AG04450 (cell line): ENCODE measurements at regions not wholly inside any gene's neighbourhood (a gene's known extent, or its start where the extent isn't known, plus 50 kb on each side); places are given as distances from the start of the nearest gene placed in this dataset.

ENCODE experiments used
- CTCF ChIA-PET: fragments of 300-600, 350-600 bp; formaldehyde crosslinking; extraction: SDS; loops from one replicate; lab custom pipeline; 2022; ENCODE audit warnings: antibody characterized with exemption, inconsistent platforms; lab: Charles Lee
- POLR2A ChIA-PET: fragments of 350-600 bp; formaldehyde crosslinking; extraction: SDS; loops from one replicate; lab custom pipeline; 2021; ENCODE audit warnings: antibody characterized with exemption, inconsistent platforms; lab: Yijun Ruan, JAX
- DNase-seq: peaks from one replicate; pipeline ENCODE4 v3.0.0-alpha.2; 2011; ENCODE audit warnings: low read depth, low spot score
- H3K27ac ChIP-seq: one replicate; pipeline ENCODE4 v1.5.1; 2012; ENCODE audit warnings: low read depth, low read length, control low read depth
- H3K27me3 ChIP-seq: one replicate; pipeline ENCODE4 v1.6.0; 2012; ENCODE audit warnings: low read length; ENCODE audit not compliant: control insufficient read depth, insufficient read depth
- H3K4me3 ChIP-seq: 2 replicates; pipeline ENCODE4 v1.5.1; 2011; ENCODE audit warnings: mild to moderate bottlenecking, low read depth, low read length, control low read depth
- H3K9me3 ChIP-seq: 2 replicates; pipeline ENCODE4 v1.5.1; 2012; ENCODE audit warnings: low read length; ENCODE audit not compliant: control insufficient read depth, insufficient read depth
- TF ChIP-seq, protein P1 (sequence below): IDR thresholded peaks from 2 replicates; pipeline ENCODE4 v1.5.1; 2011; ENCODE audit warnings: low read depth, low read length, control low read depth, inconsistent platforms

DNA sequence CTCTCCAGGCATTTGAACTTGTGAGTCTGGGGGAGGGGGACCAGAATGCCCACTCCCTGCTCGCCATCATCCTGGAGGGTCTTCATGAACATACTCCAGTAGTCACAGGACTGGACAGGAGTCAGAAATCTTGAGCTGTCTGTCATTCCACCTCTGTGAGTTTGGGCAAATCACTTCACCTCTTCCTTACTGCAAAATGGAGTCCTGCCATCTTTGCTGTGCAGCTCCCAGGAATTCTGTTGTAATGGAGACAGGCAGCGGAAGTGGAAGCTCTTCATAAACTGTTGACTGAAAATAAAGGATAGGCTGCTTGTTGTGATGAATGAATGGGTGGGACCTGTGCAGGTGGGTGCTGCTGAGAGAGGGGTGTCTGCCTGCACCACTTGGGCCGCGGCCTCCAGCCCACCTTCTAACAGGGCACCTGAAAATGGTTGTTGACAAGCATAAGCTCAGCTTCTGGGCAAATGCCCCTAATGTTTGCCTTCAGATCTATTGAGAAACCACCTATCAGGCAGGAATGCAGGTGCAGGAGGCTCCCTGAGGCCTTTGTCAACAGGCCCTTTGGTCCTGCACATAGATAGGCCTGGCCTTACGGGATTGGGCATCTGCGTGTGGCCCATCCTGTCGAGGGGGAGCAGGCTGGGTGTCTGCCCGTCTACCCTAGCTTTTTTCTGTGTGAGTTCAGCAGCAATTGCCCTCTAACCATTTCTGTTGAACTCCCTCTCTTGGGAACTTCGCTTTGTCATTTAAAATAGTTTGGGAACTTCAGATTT is 321.0 kb downstream of the RPS6KC1 start:
- CTCF ChIA-PET = interaction anchor here (1.3 to 1.7 kb wide), 3 partner anchors 31 to 751 kb away, joined by 3 to 10 read pairs (median 7); no protein-coding TSS in a partner anchor
- H3K27ac ChIP-seq = no peak overlapping the region
- TF ChIP-seq, protein P1, sequence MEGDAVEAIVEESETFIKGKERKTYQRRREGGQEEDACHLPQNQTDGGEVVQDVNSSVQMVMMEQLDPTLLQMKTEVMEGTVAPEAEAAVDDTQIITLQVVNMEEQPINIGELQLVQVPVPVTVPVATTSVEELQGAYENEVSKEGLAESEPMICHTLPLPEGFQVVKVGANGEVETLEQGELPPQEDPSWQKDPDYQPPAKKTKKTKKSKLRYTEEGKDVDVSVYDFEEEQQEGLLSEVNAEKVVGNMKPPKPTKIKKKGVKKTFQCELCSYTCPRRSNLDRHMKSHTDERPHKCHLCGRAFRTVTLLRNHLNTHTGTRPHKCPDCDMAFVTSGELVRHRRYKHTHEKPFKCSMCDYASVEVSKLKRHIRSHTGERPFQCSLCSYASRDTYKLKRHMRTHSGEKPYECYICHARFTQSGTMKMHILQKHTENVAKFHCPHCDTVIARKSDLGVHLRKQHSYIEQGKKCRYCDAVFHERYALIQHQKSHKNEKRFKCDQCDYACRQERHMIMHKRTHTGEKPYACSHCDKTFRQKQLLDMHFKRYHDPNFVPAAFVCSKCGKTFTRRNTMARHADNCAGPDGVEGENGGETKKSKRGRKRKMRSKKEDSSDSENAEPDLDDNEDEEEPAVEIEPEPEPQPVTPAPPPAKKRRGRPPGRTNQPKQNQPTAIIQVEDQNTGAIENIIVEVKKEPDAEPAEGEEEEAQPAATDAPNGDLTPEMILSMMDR = no peak
- no peaks in the 10 kb centered on the region for H3K27me3 ChIP-seq
- no peak overlapping the region for H3K4me3 ChIP-seq
- POLR2A ChIA-PET = no interaction called here
- H3K9me3 ChIP-seq = no peaks in the 10 kb centered on the region
- DNase-seq = no peak

DNA sequence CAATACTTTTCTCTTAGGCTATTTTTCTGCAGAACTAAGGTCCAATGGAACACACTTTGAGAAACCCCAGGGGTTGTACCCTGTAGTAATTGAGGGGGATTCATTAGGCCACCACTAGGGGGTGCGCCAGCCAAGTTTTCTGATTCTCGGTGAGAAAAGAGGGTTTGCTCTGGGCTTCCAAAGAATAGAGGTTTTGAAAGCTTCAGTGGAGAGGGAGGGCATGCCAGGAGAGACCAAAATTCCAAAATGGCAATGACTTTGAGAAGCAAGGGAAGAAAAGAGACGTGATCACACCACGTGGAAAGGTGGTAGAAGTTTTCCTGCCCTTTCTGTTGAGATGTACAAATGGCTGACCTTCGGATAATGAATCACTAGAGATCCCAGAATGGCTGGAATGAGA is 323.3 kb downstream of the RPS6KC1 start:
- no peaks in the 10 kb centered on the region for H3K9me3 ChIP-seq
- CTCF ChIA-PET = interaction anchor here (0.6 to 1.8 kb wide), 13 partner anchors 9 to 750 kb away, joined by 3 to 15 read pairs (median 3); no protein-coding TSS in a partner anchor
- DNase-seq = no peak
- no peak overlapping the region for H3K27ac ChIP-seq
- no peak overlapping the region for H3K4me3 ChIP-seq
- TF ChIP-seq, protein P1 = peak; percentile 93
- H3K27me3 ChIP-seq = no peaks in the 10 kb centered on the region
- POLR2A ChIA-PET = no interaction called here

DNA sequence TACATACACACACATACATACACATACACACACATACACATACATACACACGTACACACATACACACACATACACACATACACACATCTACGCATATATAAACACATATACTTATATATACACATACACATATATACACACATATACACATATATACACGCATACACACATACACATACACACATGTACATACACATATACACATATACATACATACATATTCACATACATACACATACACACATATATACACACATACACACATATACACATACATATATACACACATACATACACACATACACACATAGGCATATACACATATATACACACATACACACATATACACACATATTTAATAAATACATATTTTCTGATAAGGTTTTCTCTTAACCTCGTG is 324.0 kb downstream of the RPS6KC1 start:
- no peak overlapping the region for H3K27ac ChIP-seq
- POLR2A ChIA-PET = no interaction called here
- CTCF ChIA-PET = interaction anchor here (0.6 to 1.8 kb wide), 13 partner anchors 10 to 749 kb away, joined by 3 to 15 read pairs (median 3); no protein-coding TSS in a partner anchor
- TF ChIP-seq, protein P1 = no peak
- H3K27me3 ChIP-seq = no peaks in the 10 kb centered on the region
- no peak for DNase-seq
- no peaks in the 10 kb centered on the region for H3K9me3 ChIP-seq
- H3K4me3 ChIP-seq = no peak overlapping the region

DNA sequence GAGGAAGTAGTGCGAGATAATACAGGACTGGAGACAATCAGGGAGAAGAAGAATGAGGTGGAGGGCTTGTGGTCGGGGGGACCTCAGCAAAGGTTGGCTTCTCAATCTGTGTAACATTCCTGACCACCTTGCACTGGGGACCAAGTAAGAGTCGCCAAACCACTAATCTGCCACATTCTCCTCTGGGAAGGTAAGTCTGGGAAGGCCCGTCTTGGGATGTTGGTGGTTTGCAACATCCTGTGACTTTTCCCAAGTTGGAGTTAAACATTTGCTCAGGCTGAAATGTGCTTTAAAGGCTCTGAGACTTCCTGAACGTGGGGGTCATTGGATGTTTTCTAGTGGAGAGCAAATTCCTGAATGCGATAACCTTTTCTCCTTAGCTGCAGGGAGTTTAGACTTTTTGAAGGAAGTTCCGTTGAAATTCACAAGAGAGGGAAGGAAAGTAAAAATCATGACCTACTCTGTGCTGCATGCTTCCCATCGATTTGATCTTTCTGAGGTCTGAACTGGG is 325.9 kb downstream of the RPS6KC1 start:
- ChIA-PET CTCF (interaction anchor here (2.1 kb wide), 1 partner anchor 746 kb away, joined by 8 read pairs; no protein-coding TSS in a partner anchor), POLR2A (no interaction called here)
- Histone ChIP-seq H3K27me3 (no peaks in the 10 kb centered on the region), H3K9me3 (no peaks in the 10 kb centered on the region), H3K4me3 (no peak overlapping the region), H3K27ac (no peak overlapping the region)
- TF ChIP-seq, protein P1 = no peak
- DNase-seq = no peak

DNA sequence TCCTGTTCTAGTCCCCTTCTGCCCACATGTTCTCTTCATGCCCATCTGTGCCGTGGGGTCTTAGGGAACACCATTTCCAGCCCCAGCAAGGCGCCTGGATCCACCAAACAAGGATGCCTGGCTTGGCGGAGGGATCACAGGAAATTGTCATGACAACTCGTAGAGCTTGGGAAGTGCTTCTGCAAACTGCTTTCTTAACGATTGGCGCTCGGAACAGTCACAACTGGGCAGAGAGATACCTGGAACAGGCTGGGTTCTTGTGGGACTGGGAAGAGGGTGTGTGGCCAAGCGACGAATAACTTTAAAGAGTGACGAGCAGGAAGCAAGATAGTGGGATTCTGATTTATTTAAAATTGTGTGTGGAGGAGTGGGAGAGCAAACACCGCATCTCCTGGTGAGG is 329.8 kb downstream of the RPS6KC1 start:
- DNase-seq = no peak
- H3K9me3 ChIP-seq = no peaks in the 10 kb centered on the region
- CTCF ChIA-PET = no interaction called here
- POLR2A ChIA-PET = no interaction called here
- H3K4me3 ChIP-seq = no peak overlapping the region
- TF ChIP-seq, protein P1 = no peak
- H3K27me3 ChIP-seq = no peaks in the 10 kb centered on the region
- no peak overlapping the region for H3K27ac ChIP-seq
